H9 (cell line): ENCODE measurements at regions not wholly inside any gene's neighbourhood (a gene's known extent, or its start where the extent isn't known, plus 50 kb on each side); places are given as distances from the start of the nearest gene placed in this dataset.
"Not testable (repeated sequence)": the region's sequence is repeated elsewhere in the genome, so short reads cannot be mapped to it uniquely, and the experiment has no call there.

ENCODE experiments used
- DNase-seq: peaks from one replicate; pipeline ENCODE4 v3.0.0-alpha.2; 2017
- H2AFZ ChIP-seq: one replicate; pipeline ENCODE4 v1.6.1; 2013; ENCODE audit warnings: mild to moderate bottlenecking, low read length, control low read depth, moderate library complexity
- H2AK5ac ChIP-seq: 2 replicates; pipeline ENCODE4 v1.6.1; 2013; ENCODE audit warnings: low read length, control low read depth, mixed read lengths; ENCODE audit not compliant: insufficient read length
- H2BK120ac ChIP-seq: one replicate; pipeline ENCODE4 v1.6.1; 2013; ENCODE audit warnings: low read depth, mild to moderate bottlenecking, low read length, control low read depth, inconsistent platforms; ENCODE audit not compliant: poor library complexity, severe bottlenecking
- H2BK12ac ChIP-seq: 2 replicates; pipeline ENCODE4 v1.6.1; 2013; ENCODE audit warnings: low read length, control low read depth, mixed read lengths, low read depth; ENCODE audit not compliant: insufficient read length
- H2BK15ac ChIP-seq: 2 replicates; pipeline ENCODE4 v1.6.1; 2013; ENCODE audit warnings: low read depth, low read length, control low read depth
- H2BK20ac ChIP-seq: one replicate; pipeline ENCODE4 v1.6.1; 2013; ENCODE audit warnings: low read depth, mild to moderate bottlenecking, low read length, control low read depth, inconsistent platforms; ENCODE audit not compliant: poor library complexity, severe bottlenecking
- H2BK5ac ChIP-seq: 2 replicates; pipeline ENCODE4 v1.6.1; 2013; ENCODE audit warnings: low read length, control low read depth, mixed read lengths; ENCODE audit not compliant: insufficient read length
- H3K14ac ChIP-seq: 2 replicates; pipeline ENCODE4 v1.6.1; 2013; ENCODE audit warnings: low read length, control low read depth; ENCODE audit not compliant: insufficient read depth
- H3K18ac ChIP-seq: 2 replicates; pipeline ENCODE4 v1.6.1; 2013; ENCODE audit warnings: low read depth, mild to moderate bottlenecking, mixed read lengths, low read length, control low read depth; ENCODE audit not compliant: insufficient read length
- H3K23ac ChIP-seq: 2 replicates; pipeline ENCODE4 v1.6.1; 2013; ENCODE audit warnings: low read length, control low read depth, mixed read lengths, low read depth; ENCODE audit not compliant: insufficient read length
- H3K23me2 ChIP-seq: 2 replicates; pipeline ENCODE4 v1.6.1; 2013; ENCODE audit warnings: low read depth, mild to moderate bottlenecking, mixed read lengths, low read length, control low read depth; ENCODE audit not compliant: insufficient read length, poor library complexity, severe bottlenecking
- H3K27ac ChIP-seq: 2 replicates; pipeline ENCODE4 v1.5.1; 2013; ENCODE audit warnings: low read length, control low read depth, mixed read lengths, low read depth; ENCODE audit not compliant: insufficient read length
- H3K27me3 ChIP-seq: 2 replicates; pipeline ENCODE4 v1.6.1; 2013; ENCODE audit warnings: low read length, control low read depth, inconsistent platforms; ENCODE audit not compliant: insufficient read depth
- H3K4ac ChIP-seq: 2 replicates; pipeline ENCODE4 v1.6.1; 2013; ENCODE audit warnings: low read depth, mild to moderate bottlenecking, control low read depth, inconsistent platforms, low read length, moderate library complexity
- H3K4me1 ChIP-seq: 2 replicates; pipeline ENCODE4 v1.6.1; 2013; ENCODE audit warnings: low read length, control low read depth, inconsistent platforms; ENCODE audit not compliant: insufficient read depth
- H3K4me2 ChIP-seq: 2 replicates; pipeline ENCODE4 v1.6.1; 2013; ENCODE audit warnings: low read length, control low read depth, mixed read lengths; ENCODE audit not compliant: insufficient read length, insufficient read depth
- H3K56ac ChIP-seq: 2 replicates; pipeline ENCODE4 v1.6.1; 2013; ENCODE audit warnings: low read depth, mild to moderate bottlenecking, mixed read lengths, low read length, control low read depth; ENCODE audit not compliant: insufficient read length
- H3K79me1 ChIP-seq: 2 replicates; pipeline ENCODE4 v1.6.1; 2013; ENCODE audit warnings: low read depth, mild to moderate bottlenecking, moderate library complexity, low read length, control low read depth, inconsistent platforms; ENCODE audit not compliant: insufficient read depth, poor library complexity, severe bottlenecking
- H3K79me2 ChIP-seq: 2 replicates; pipeline ENCODE4 v1.6.1; 2013; ENCODE audit warnings: low read length, control low read depth, inconsistent platforms; ENCODE audit not compliant: insufficient read depth
- H3K9ac ChIP-seq: 2 replicates; pipeline ENCODE4 v1.6.1; 2013; ENCODE audit warnings: low read length, control low read depth, mixed read lengths; ENCODE audit not compliant: insufficient read length; ENCODE audit errors: extremely low read depth
- H3K9me3 ChIP-seq: one replicate; pipeline ENCODE4 v1.6.1; 2013; ENCODE audit warnings: low read depth, low read length, inconsistent platforms; ENCODE audit not compliant: control insufficient read depth
- H3T11ph ChIP-seq: one replicate; pipeline ENCODE4 v1.6.1; 2013; ENCODE audit warnings: mild to moderate bottlenecking, low read length, control low read depth, inconsistent platforms
- H4K20me1 ChIP-seq: one replicate; pipeline ENCODE4 v1.6.1; 2013; ENCODE audit not compliant: control insufficient read depth, insufficient read length, insufficient read depth
- H4K5ac ChIP-seq: 2 replicates; pipeline ENCODE4 v1.6.1; 2013; ENCODE audit warnings: low read depth, mild to moderate bottlenecking, mixed read lengths, low read length, control low read depth; ENCODE audit not compliant: insufficient read length
- H4K8ac ChIP-seq: replicated peaks from 2 replicates; pipeline ENCODE4 v1.6.1; 2013; ENCODE audit warnings: low read length, control low read depth, mixed read lengths, low read depth; ENCODE audit not compliant: insufficient read length
- H4K91ac ChIP-seq: 2 replicates; pipeline ENCODE4 v1.6.1; 2013; ENCODE audit warnings: low read depth, mild to moderate bottlenecking, moderate library complexity, mixed read lengths, low read length, control low read depth; ENCODE audit not compliant: insufficient read length
- H3K27ac Mint-ChIP-seq, 3 experiments: 2 replicates in 2 of 3; 3 replicates in 1 of 3; pipeline ENCODE4 v1.8.0; 2020 to 2021; ENCODE audit warnings: mixed read lengths in 3 of 3, mild to moderate bottlenecking in 1 of 3, moderate library complexity in 1 of 3
- H3K27me3 Mint-ChIP-seq: 2 replicates; pipeline ENCODE4 v1.8.0; 2021; ENCODE audit warnings: low read depth, mild to moderate bottlenecking, moderate library complexity, mixed read lengths
- H3K36me3 Mint-ChIP-seq, 3 experiments: 2 replicates in 2 of 3; 3 replicates in 1 of 3; pipeline ENCODE4 v1.8.0; 2020 to 2021; ENCODE audit warnings: low read depth in 3 of 3, mixed read lengths in 3 of 3; ENCODE audit not compliant: insufficient read depth in 1 of 3
- H3K4me1 Mint-ChIP-seq, 2 experiments: 2 replicates each; pipeline ENCODE4 v1.8.0; 2020; ENCODE audit warnings: mixed read lengths in 2 of 2
- H3K4me3 Mint-ChIP-seq, 2 experiments: 2 replicates in 1 of 2; 3 replicates in 1 of 2; pipeline ENCODE4 v1.8.0; 2020 to 2021; ENCODE audit warnings: mild to moderate bottlenecking in 2 of 2, mixed read lengths in 2 of 2, moderate library complexity in 1 of 2
- H3K9me3 Mint-ChIP-seq, 2 experiments: 2 replicates in 1 of 2; 3 replicates in 1 of 2; pipeline ENCODE4 v1.8.0; 2020; ENCODE audit warnings: mild to moderate bottlenecking in 2 of 2, mixed read lengths in 2 of 2, moderate library complexity in 1 of 2
- WGBS: extraction: QIAGEN DNeasy Blood & Tissue Kit; methylation state at CpG from one replicate; pipeline ENCODE4 v1.1.7; 2013; ENCODE audit warnings: missing lambda C conversion rate, low lambda C conversion rate, mixed read lengths; ENCODE audit not compliant: insufficient read length; ENCODE audit errors: extremely low coverage; 5-methylcytosine and 5-hydroxymethylcytosine counted together

GRCh38 chr9:41063243-41063642 is 65.2 kb downstream of the FOXD4L6 start:
- not testable (repeated sequence) for H3K23ac ChIP-seq, H2AK5ac ChIP-seq, H2BK15ac ChIP-seq, H3K27me3 ChIP-seq, H2BK20ac ChIP-seq, H4K20me1 ChIP-seq, H3K79me2 ChIP-seq, H2AFZ ChIP-seq, H3K4me1 Mint-ChIP-seq, H3K36me3 Mint-ChIP-seq, DNase-seq, H3K4me1 ChIP-seq, H2BK120ac ChIP-seq, H4K8ac ChIP-seq, H3K4me3 Mint-ChIP-seq, H3K4me2 ChIP-seq, H4K5ac ChIP-seq, H3K56ac ChIP-seq, H3K9me3 ChIP-seq, H2BK12ac ChIP-seq, H3K14ac ChIP-seq, H3K4ac ChIP-seq, H3K23me2 ChIP-seq, H3K18ac ChIP-seq, H4K91ac ChIP-seq, H3K9ac ChIP-seq, H3K79me1 ChIP-seq, H2BK5ac ChIP-seq, H3T11ph ChIP-seq, H3K27ac Mint-ChIP-seq, H3K27ac ChIP-seq
- peaks cover 11 to 12% of the 10 kb centered on the region in 2 experiments for H3K9me3 Mint-ChIP-seq
- WGBS = no CpG with 5 or more reads among the region's 5 CpGs
- H3K27me3 Mint-ChIP-seq = peaks cover 61% of the 10 kb centered on the region

GRCh38 chr9:41059603-41060002 is 68.9 kb downstream of the FOXD4L6 start:
- not testable (repeated sequence) for H3K9ac ChIP-seq, H4K20me1 ChIP-seq, H2AFZ ChIP-seq, H4K5ac ChIP-seq, H3K23ac ChIP-seq, H3K27me3 ChIP-seq, H3K4me1 ChIP-seq, H2BK120ac ChIP-seq, H2BK20ac ChIP-seq, H2AK5ac ChIP-seq, H3K9me3 ChIP-seq, H4K91ac ChIP-seq, H3K4ac ChIP-seq, H4K8ac ChIP-seq, H3K23me2 ChIP-seq, H3K27ac ChIP-seq, H2BK15ac ChIP-seq, H2BK5ac ChIP-seq, H3K4me3 Mint-ChIP-seq, H3K14ac ChIP-seq, H3K36me3 Mint-ChIP-seq, H2BK12ac ChIP-seq, H3K4me2 ChIP-seq, H3K18ac ChIP-seq, H3K56ac ChIP-seq, H3K79me2 ChIP-seq, H3K4me1 Mint-ChIP-seq, H3T11ph ChIP-seq, H3K79me1 ChIP-seq, DNase-seq, H3K27ac Mint-ChIP-seq
- H3K27me3 Mint-ChIP-seq = peaks cover 69% of the 10 kb centered on the region
- WGBS = no CpG with 5 or more reads among the region's 1 CpG
- H3K9me3 Mint-ChIP-seq = peaks cover 23 to 24% of the 10 kb centered on the region in 2 experiments
